OCI-LY7 (cell line): ENCODE measurements at regions not wholly inside any gene's neighbourhood (a gene's known extent, or its start where the extent isn't known, plus 50 kb on each side); places are given as distances from the start of the nearest gene placed in this dataset.
"Not testable (repeated sequence)": the region's sequence is repeated elsewhere in the genome, so short reads cannot be mapped to it uniquely, and the experiment has no call there.

Source experiments
- BruUV-seq: library from RNA; stranded (reverse); fragments of 400-500 nt; replicated peaks from 2 replicates; lab custom pipeline; 2021; lab: Mats Ljungman, UMichigan
- CTCF ChIA-PET: fragments of 300-600 bp; sonication (Branson Sonifier 250); formaldehyde crosslinking; loops from one replicate; lab custom pipeline; 2022; ENCODE audit warnings: antibody characterized with exemption; ENCODE audit not compliant: unreplicated experiment; lab: Charles Lee
- POLR2A ChIA-PET: fragments of 300-600 bp; sonication (Branson Sonifier 250); formaldehyde crosslinking; loops from one replicate; lab custom pipeline; 2022; ENCODE audit warnings: antibody characterized with exemption; lab: Charles Lee
- DNase-seq: peaks from one replicate; pipeline ENCODE4 v3.0.0-alpha.2; 2015; ENCODE audit warnings: low spot score
- H2AFZ ChIP-seq: fragments of 200-600 bp; sonication (generic), shearing (Covaris generic); 2 replicates; pipeline ENCODE4 v1.6.1; 2014; ENCODE audit warnings: mild to moderate bottlenecking, antibody characterized with exemption, low read length, moderate library complexity
- H3K27ac ChIP-seq: fragments of 200-600 bp; sonication (generic); 2 replicates; pipeline ENCODE4 v1.5.1; 2014; ENCODE audit warnings: mixed run types, low read depth, mild to moderate bottlenecking, moderate library complexity, low read length, inconsistent platforms; ENCODE audit not compliant: poor library complexity, severe bottlenecking
- H3K36me3 ChIP-seq: fragments of 200-600 bp; sonication (generic); 2 replicates; pipeline ENCODE4 v1.6.1; 2014; ENCODE audit warnings: mild to moderate bottlenecking, antibody characterized with exemption, low read length, moderate library complexity, mixed read lengths; ENCODE audit not compliant: insufficient read depth
- H3K4me1 ChIP-seq: fragments of 200-600 bp; sonication (generic); 2 replicates; pipeline ENCODE4 v1.5.1; 2014; ENCODE audit warnings: mild to moderate bottlenecking, low read length; ENCODE audit not compliant: insufficient read depth, poor library complexity, severe bottlenecking
- H3K4me2 ChIP-seq: fragments of 200-600 bp; sonication (generic); 2 replicates; pipeline ENCODE4 v1.6.1; 2014; ENCODE audit warnings: mild to moderate bottlenecking, low read length
- H3K4me3 ChIP-seq: fragments of 200-600 bp; sonication (generic); 2 replicates; pipeline ENCODE4 v1.5.1; 2014; ENCODE audit warnings: mild to moderate bottlenecking, low read depth, low read length; ENCODE audit not compliant: poor library complexity, severe bottlenecking
- H3K79me2 ChIP-seq: fragments of 200-600 bp; sonication (generic); 2 replicates; pipeline ENCODE4 v1.6.1; 2016; ENCODE audit warnings: low read depth, mild to moderate bottlenecking, low read length, moderate library complexity, mixed read lengths; ENCODE audit not compliant: insufficient read depth
- H3K9me2 ChIP-seq: fragments of 200-600 bp; sonication (generic); 2 replicates; pipeline ENCODE4 v1.6.1; 2016; ENCODE audit warnings: mild to moderate bottlenecking, low read length, mixed read lengths; ENCODE audit not compliant: insufficient read depth
- H3K9me3 ChIP-seq: fragments of 200-600 bp; sonication (generic); 2 replicates; pipeline ENCODE4 v1.6.1; 2014; ENCODE audit warnings: mild to moderate bottlenecking, mixed run types, low read length, mixed read lengths
- H4K20me1 ChIP-seq: fragments of 200-600 bp; sonication (generic); 2 replicates; pipeline ENCODE4 v1.6.1; 2014; ENCODE audit warnings: mild to moderate bottlenecking, antibody characterized with exemption, low read length, moderate library complexity, mixed read lengths; ENCODE audit not compliant: insufficient read depth
- CTCF ChIP-seq: fragments of 200-600 bp; sonication (generic); conservative IDR thresholded peaks from 2 replicates; pipeline ENCODE4 v1.5.1; 2014; ENCODE audit warnings: mild to moderate bottlenecking, antibody characterized with exemption, low read length, moderate library complexity, mixed read lengths
- EZH2phosphoT487 ChIP-seq: fragments of 200-600 bp; sonication (generic); IDR thresholded peaks from 2 replicates; pipeline ENCODE4 v1.6.1; 2018; ENCODE audit warnings: low read depth, borderline replicate concordance, mild to moderate bottlenecking, mixed run types, antibody characterized with exemption, low read length, moderate library complexity, mixed read lengths
- intact Hi-C: fragments of 100-400 bp; cut with micrococcal nuclease; formaldehyde crosslinking; loops from one replicate; pipeline ENCODE4 v1.10.0; 2022; ENCODE audit not compliant: unreplicated experiment

DNA sequence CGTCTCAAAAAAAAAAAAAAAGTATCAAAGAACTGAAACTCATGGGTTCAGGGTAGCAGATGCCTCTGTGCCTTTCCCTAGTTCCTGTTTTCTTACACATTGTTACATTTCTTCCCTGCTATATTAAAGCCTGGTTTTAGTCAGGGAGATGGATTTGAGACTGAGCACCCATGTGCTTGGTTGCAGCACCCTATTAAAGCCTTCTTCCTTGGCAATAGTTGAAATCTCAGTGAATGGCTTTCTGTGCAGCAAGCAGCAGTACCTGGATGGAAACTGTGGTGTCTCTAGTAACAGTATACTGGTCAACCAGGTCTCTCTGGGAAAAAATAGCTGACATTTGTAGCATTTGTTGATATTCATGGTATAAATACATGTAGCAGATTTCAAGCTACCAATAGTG is 331.1 kb downstream of the ANKRD30A start:
- CTCF ChIA-PET: no interaction called here

DNA sequence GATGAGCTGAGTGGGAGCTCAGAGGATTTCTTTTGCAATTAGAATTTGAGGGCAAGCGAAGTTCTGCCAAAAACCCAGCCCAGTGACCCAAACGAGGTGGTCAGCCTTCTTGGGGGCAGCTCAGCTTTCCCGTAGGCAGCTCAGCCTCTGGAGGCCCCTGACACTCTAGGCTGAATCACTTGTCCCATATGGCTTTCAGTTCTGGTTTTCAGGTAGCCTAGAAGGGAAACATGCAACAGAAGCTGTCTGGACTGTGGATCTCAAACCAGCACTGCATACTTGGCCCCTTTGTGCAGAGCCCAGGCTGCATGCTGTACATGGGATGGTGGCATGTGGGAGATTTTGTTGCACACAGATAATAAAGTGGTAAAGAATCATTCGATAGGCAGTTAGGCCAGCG is 322.8 kb downstream of the ANKRD30A start:
- no peaks in the 10 kb centered on the region for H3K79me2 ChIP-seq
- intact Hi-C loops: no loop called here
- ChIA-PET POLR2A (interaction anchor here (0.6 kb wide), 1 partner anchor 1771 kb away, joined by 3 read pairs; no protein-coding TSS in a partner anchor), CTCF (no interaction called here)
- no peaks in the 10 kb centered on the region for H3K9me2 ChIP-seq
- H3K27ac ChIP-seq: no peak overlapping the region
- no peaks in the 10 kb centered on the region for H3K36me3 ChIP-seq
- H3K4me1 ChIP-seq: no peaks in the 10 kb centered on the region
- no peaks in the 10 kb centered on the region for H4K20me1 ChIP-seq
- H3K4me3 ChIP-seq: no peak overlapping the region
- TF ChIP-seq CTCF: no peak
- no peak for TF ChIP-seq EZH2phosphoT487
- H3K9me3 ChIP-seq: no peaks in the 10 kb centered on the region
- no TSS peak for BruUV-seq
- H3K4me2 ChIP-seq: no peak overlapping the region
- DNase-seq: no peak
- no peak overlapping the region for H2AFZ ChIP-seq

More for the DNA sequence above, 331.1 kb downstream of the ANKRD30A start:
- no peaks in the 10 kb centered on the region for H3K4me1 ChIP-seq
- no peaks in the 10 kb centered on the region for H3K36me3 ChIP-seq
- H3K79me2 ChIP-seq: no peaks in the 10 kb centered on the region
- no peak for DNase-seq
- no peaks in the 10 kb centered on the region for H4K20me1 ChIP-seq
- no peaks in the 10 kb centered on the region for H3K9me3 ChIP-seq
- intact Hi-C loops: no loop called here
- H2AFZ ChIP-seq: no peak overlapping the region
- no peak overlapping the region for H3K4me3 ChIP-seq
- TF ChIP-seq EZH2phosphoT487 (no peak), CTCF (no peak)
- no TSS peak for BruUV-seq
- POLR2A ChIA-PET: no interaction called here
- H3K4me2 ChIP-seq: no peak overlapping the region
- no peaks in the 10 kb centered on the region for H3K9me2 ChIP-seq
- H3K27ac ChIP-seq: no peak overlapping the region

- Histone ChIP-seq H3K4me1 (no peaks in the 10 kb centered on the region), H3K79me2 (no peaks in the 10 kb centered on the region), H3K9me3 (no peaks in the 10 kb centered on the region), H4K20me1 (no peaks in the 10 kb centered on the region), H3K4me2 (no peak overlapping the region), H3K36me3 (no peaks in the 10 kb centered on the region), H3K9me2 (no peaks in the 10 kb centered on the region), H3K27ac (no peak overlapping the region), H3K4me3 (no peak overlapping the region), H2AFZ (no peak overlapping the region)
- ChIA-PET POLR2A (no interaction called here), CTCF (no interaction called here)
- no peak for DNase-seq
- intact Hi-C loops: no loop called here
- TF ChIP-seq CTCF (no peak), EZH2phosphoT487 (no peak)
- BruUV-seq: no TSS peak
These were observed 317.5 kb downstream of the ANKRD30A start for GRCh38 chr10:37442882-37443281.

DNA sequence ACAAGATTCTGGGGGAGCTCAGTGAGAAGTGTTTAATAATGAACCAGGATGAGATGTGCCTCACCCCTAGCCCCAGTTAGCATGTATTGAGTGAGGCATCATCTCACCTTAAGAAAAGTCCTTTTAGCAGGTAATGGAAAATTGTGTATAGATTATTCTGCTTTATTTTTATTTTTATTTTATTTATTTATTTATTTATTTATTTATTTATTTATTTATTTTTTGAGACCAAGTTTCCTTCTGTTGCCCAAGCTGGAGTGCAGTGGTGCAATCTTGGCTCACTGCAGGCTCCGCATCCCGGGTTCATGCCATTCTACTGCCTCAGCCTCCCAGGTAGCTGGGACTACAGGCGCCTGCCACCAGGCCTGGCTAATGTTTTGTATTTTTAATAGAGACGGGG is 315.8 kb downstream of the ANKRD30A start:
- BruUV-seq, H3K4me3 ChIP-seq, H3K36me3 ChIP-seq, H3K9me3 ChIP-seq, H2AFZ ChIP-seq, H3K4me1 ChIP-seq, DNase-seq, H4K20me1 ChIP-seq, CTCF ChIA-PET, POLR2A ChIA-PET, H3K9me2 ChIP-seq, H3K79me2 ChIP-seq, H3K4me2 ChIP-seq, H3K27ac ChIP-seq, intact Hi-C loops: not testable (repeated sequence)
